ENCODE measurements at regions not wholly inside any gene's neighbourhood (a gene's known extent, or its start where the extent isn't known, plus 50 kb on each side); places are given as distances from the start of the nearest gene placed in this dataset.

DNA sequence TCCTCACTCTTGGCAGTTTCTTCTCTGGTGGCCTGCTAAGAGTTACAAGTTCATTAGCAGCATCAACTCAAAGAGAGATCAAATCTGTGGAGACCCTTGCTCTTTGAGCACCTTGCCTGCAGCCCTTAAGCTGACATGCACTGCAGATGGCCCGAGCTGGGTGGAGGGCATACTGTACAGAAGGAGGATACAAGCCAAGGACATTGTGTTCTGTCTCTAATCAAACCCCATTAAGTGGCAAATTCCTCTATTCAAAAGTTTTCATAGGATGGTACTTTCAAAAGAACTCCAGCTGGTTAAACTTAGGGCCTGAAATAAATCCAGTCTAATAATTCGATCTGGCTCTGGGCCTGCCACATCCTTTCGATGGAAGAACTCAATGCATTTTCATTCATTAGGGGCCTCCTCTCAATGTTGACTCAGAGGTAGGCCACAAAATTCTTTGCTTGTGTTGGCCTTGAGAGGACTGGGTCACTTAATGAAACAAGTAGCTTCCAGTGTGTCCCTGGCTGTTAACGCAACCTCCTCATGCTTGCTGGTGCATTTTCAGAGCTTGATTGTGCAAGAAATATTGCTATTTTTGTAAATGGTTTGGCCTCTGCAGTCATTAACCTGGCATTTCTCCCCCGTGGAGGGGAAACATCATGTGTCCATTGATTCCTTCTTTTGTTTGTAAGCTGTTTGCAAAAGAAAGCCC is 318.2 kb downstream of the NUAK1 start:
- peaks cover 11% of the 10 kb centered on the region for H3K27me3 Mint-ChIP-seq
- Histone ChIP-seq H3K36me3 (ENCODE audit: insufficient read depth, low read length) (no peaks in the 10 kb centered on the region), H3K27ac (ENCODE audit: low read depth in 1 of 2, low read length in 2 of 2) (no peak overlapping the region), H3K27me3 (ENCODE audit: control insufficient read depth in 1 of 2, insufficient read depth in 2 of 2, low read length in 2 of 2) (no peaks in the 10 kb centered on the region), H3K9me3 (ENCODE audit: control insufficient read depth in 1 of 2, insufficient read depth in 1 of 2, low read length in 2 of 2) (peaks cover 0 to 4% of the 10 kb centered on the region in 2 experiments), H3K4me3 (ENCODE audit: low read length) (no peak overlapping the region), H3K4me1 (ENCODE audit: insufficient read depth, low read length) (no peaks in the 10 kb centered on the region)
- H3K27ac Mint-ChIP-seq = no peak overlapping the region
- no peak for ATAC-seq (ENCODE audit: poor library complexity)
- H3K9me3 Mint-ChIP-seq = peaks cover 2% of the 10 kb centered on the region
- intact Hi-C loops (cut with DNase I, micrococcal nuclease) = no loop called here
- H3K4me3 Mint-ChIP-seq = no peak overlapping the region
- no peaks in the 10 kb centered on the region for H3K4me1 Mint-ChIP-seq (ENCODE audit: low read depth)
- CTCF ChIA-PET = no interaction called here
- DNase-seq = no peak
- TF ChIP-seq, protein P1, sequence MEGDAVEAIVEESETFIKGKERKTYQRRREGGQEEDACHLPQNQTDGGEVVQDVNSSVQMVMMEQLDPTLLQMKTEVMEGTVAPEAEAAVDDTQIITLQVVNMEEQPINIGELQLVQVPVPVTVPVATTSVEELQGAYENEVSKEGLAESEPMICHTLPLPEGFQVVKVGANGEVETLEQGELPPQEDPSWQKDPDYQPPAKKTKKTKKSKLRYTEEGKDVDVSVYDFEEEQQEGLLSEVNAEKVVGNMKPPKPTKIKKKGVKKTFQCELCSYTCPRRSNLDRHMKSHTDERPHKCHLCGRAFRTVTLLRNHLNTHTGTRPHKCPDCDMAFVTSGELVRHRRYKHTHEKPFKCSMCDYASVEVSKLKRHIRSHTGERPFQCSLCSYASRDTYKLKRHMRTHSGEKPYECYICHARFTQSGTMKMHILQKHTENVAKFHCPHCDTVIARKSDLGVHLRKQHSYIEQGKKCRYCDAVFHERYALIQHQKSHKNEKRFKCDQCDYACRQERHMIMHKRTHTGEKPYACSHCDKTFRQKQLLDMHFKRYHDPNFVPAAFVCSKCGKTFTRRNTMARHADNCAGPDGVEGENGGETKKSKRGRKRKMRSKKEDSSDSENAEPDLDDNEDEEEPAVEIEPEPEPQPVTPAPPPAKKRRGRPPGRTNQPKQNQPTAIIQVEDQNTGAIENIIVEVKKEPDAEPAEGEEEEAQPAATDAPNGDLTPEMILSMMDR (IDR thresholded peaks at IDR 0.05) = no peak
- POLR2A ChIA-PET = no interaction called here
- H3K36me3 Mint-ChIP-seq (ENCODE audit: low read depth) = no peaks in the 10 kb centered on the region

DNA sequence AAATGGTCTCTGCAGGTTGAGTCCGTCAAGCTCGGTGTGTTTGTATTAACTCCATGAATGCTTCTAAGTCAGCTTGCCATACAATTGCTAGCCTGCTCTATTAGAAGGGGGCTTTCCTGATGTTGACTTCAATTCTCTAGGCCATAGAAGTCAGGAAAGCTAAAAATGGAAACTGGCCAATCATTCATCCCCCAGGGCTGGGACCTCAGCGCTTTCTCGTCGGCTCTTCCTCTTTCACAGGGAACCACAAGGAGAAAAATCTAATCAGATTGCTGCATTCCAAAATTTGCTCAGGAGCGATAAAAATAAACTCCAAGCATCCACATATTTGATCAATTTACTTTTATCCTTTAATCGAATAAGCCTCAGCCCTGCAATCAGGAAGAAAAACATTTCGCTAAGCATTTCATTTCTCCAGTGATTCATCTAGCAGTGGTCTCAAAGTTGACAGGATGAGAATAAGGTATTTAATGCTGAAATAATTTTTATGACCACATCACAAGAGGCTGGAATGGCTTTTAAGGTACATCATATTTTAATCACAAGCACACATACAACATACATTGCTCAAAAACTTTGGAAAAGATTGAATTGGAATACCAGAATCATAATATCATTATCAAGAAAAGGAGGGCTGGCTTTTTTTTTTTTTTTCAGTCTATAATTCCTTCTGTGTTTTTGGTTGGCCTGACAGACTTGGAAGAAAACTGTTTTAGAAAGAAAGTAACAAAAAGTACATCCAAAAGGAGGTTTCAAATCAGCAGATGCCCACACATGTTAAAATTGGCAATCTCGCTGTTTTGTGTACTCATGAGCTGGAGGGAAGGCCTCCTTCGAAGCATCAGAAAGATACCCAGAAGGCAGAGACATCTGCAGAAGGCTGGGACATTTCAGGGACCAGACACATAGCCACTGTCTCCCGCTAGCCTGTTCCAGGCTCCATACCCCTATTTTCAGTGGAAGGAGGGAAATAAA is 316.3 kb downstream of the NUAK1 start:
- POLR2A ChIA-PET = no interaction called here
- Mint-ChIP-seq H3K4me1 (ENCODE audit: low read depth) (no peaks in the 10 kb centered on the region), H3K9me3 (peaks cover 2% of the 10 kb centered on the region), H3K27me3 (peaks cover 6% of the 10 kb centered on the region), H3K36me3 (ENCODE audit: low read depth) (no peaks in the 10 kb centered on the region), H3K27ac (no peak overlapping the region), H3K4me3 (no peak overlapping the region)
- no peaks in the 10 kb centered on the region for H3K27me3 ChIP-seq (ENCODE audit: control insufficient read depth in 1 of 2, insufficient read depth in 2 of 2, low read length in 2 of 2)
- DNase-seq (no peak), ATAC-seq (ENCODE audit: poor library complexity) (no peak)
- peaks cover 0 to 4% of the 10 kb centered on the region in 2 experiments for H3K9me3 ChIP-seq (ENCODE audit: control insufficient read depth in 1 of 2, insufficient read depth in 1 of 2, low read length in 2 of 2)
- H3K4me3 ChIP-seq (ENCODE audit: low read length) = no peak overlapping the region
- intact Hi-C loops (cut with DNase I, micrococcal nuclease) = no loop called here
- no peaks in the 10 kb centered on the region for H3K36me3 ChIP-seq (ENCODE audit: insufficient read depth, low read length)
- CTCF ChIA-PET = no interaction called here
- TF ChIP-seq, protein P1 (IDR thresholded peaks at IDR 0.05) = no peak
- H3K27ac ChIP-seq (ENCODE audit: low read depth in 1 of 2, low read length in 2 of 2) = no peak overlapping the region
- no peaks in the 10 kb centered on the region for H3K4me1 ChIP-seq (ENCODE audit: insufficient read depth, low read length)

DNA sequence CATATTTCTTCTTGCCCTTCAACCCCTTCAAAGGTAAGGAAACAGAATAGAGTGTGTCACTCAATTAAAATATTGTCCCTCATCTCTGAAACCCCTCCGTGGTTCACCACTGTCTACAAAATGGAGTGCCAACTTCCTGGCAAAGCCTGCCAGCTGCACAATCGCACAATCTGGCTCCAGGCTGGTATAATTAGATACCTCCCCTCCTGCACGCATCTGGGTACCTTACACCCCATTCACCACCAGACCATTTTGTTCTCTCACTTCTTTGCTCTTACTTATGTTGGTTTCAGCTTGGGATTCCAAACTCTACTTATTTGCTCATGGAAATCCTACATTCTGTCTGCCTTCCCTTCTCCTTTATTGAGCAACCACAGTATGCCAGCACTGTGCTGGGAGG is 314.9 kb downstream of the NUAK1 start:
- TF ChIP-seq, protein P1 (IDR thresholded peaks at IDR 0.05) = no peak
- CTCF ChIA-PET = no interaction called here
- Mint-ChIP-seq H3K36me3 (ENCODE audit: low read depth) (no peaks in the 10 kb centered on the region), H3K4me3 (no peak overlapping the region), H3K27me3 (peaks cover 6% of the 10 kb centered on the region), H3K4me1 (ENCODE audit: low read depth) (no peaks in the 10 kb centered on the region), H3K9me3 (peaks cover 2% of the 10 kb centered on the region), H3K27ac (no peak overlapping the region)
- Histone ChIP-seq H3K4me1 (ENCODE audit: insufficient read depth, low read length) (no peaks in the 10 kb centered on the region), H3K27me3 (ENCODE audit: control insufficient read depth in 1 of 2, insufficient read depth in 2 of 2, low read length in 2 of 2) (no peaks in the 10 kb centered on the region), H3K9me3 (ENCODE audit: control insufficient read depth in 1 of 2, insufficient read depth in 1 of 2, low read length in 2 of 2) (peaks cover 0 to 5% of the 10 kb centered on the region in 2 experiments), H3K27ac (ENCODE audit: low read depth in 1 of 2, low read length in 2 of 2) (no peak overlapping the region), H3K4me3 (ENCODE audit: low read length) (no peak overlapping the region), H3K36me3 (ENCODE audit: insufficient read depth, low read length) (no peaks in the 10 kb centered on the region)
- intact Hi-C loops (cut with DNase I, micrococcal nuclease) = no loop called here
- DNase-seq = no peak
- POLR2A ChIA-PET = no interaction called here
- no peak for ATAC-seq (ENCODE audit: poor library complexity)

All from CD4-positive, alpha-beta T cell (primary cell).